ENCODE measurements at regions not wholly inside any gene's neighbourhood (a gene's known extent, or its start where the extent isn't known, plus 50 kb on each side); places are given as distances from the start of the nearest gene placed in this dataset.

- DNase-seq (ENCODE audit: low read depth, low spot score), result no peak
- no peak overlapping the region for H3K27ac ChIP-seq (ENCODE audit: low read length)
- intact Hi-C loops (cut with micrococcal nuclease; ENCODE audit: unreplicated experiment) (no loop called here), in situ Hi-C loops (cut with HindIII; ENCODE audit: low pct_unique_long_range_greater_than_20kb, low sequenced_read_pairs) (no loop called here)
- TF ChIP-seq SIN3A (IDR thresholded peaks at IDR 0.05; ENCODE audit: borderline replicate concordance, insufficient read depth, low read depth, low read length) (no peak), REST (IDR thresholded peaks at IDR 0.05; ENCODE audit: insufficient read depth in 1 of 2, low read depth in 2 of 2, low read length in 1 of 2) (no peak), POLR2AphosphoS5 (IDR thresholded peaks at IDR 0.05; ENCODE audit: low read depth, low read length) (no peak)
- no peaks in the 10 kb centered on the region for H3K27me3 ChIP-seq (ENCODE audit: control insufficient read depth, insufficient read depth, low read length)
- no peaks in the 10 kb centered on the region for H3K4me1 ChIP-seq (ENCODE audit: control insufficient read depth, insufficient read depth, low read length)
- POLR2A ChIA-PET, result no interaction called here
- CTCF ChIA-PET, result no interaction called here
- no peaks in the 10 kb centered on the region for H3K36me3 ChIP-seq (ENCODE audit: control insufficient read depth, insufficient read depth, low read length)
- no peak for ATAC-seq
- no peak overlapping the region for H3K4me3 ChIP-seq (ENCODE audit: low read depth in 2 of 2, low read length in 2 of 2)
- no TSS peak for BruUV-seq (replicated peaks)
- no peaks in the 10 kb centered on the region for H3K9me3 ChIP-seq (ENCODE audit: control insufficient read depth, insufficient read depth, low read depth, low read length)
These were observed 60.7 kb upstream of the SIAH1 start for GRCh38 chr16:48445782-48446533.

- ChIA-PET CTCF (interaction anchor here (0.7 kb wide), 1 partner anchor 81 kb away, joined by 3 read pairs; no protein-coding TSS in a partner anchor), POLR2A (no interaction called here)
- no peaks in the 10 kb centered on the region for H3K4me1 ChIP-seq (ENCODE audit: control insufficient read depth, insufficient read depth, low read length)
- H3K27ac ChIP-seq (ENCODE audit: low read length), result no peak overlapping the region
- peak; percentile 55 for DNase-seq (ENCODE audit: low read depth, low spot score)
- H3K4me3 ChIP-seq (ENCODE audit: low read depth in 2 of 2, low read length in 2 of 2), result no peak overlapping the region
- no peaks in the 10 kb centered on the region for H3K9me3 ChIP-seq (ENCODE audit: control insufficient read depth, insufficient read depth, low read depth, low read length)
- ATAC-seq, result peak; percentile 53; the same call in 1 of the 2 replicates
- TF ChIP-seq TCF7L2 (IDR thresholded peaks at IDR 0.05; ENCODE audit: low read depth, low read length), result no peak
- no peak for TF ChIP-seq POLR2AphosphoS5 (IDR thresholded peaks at IDR 0.05; ENCODE audit: low read depth, low read length)
- TF ChIP-seq REST (IDR thresholded peaks at IDR 0.05; ENCODE audit: insufficient read depth in 1 of 2, low read depth in 2 of 2, low read length in 1 of 2), result no peak
- TF ChIP-seq SIN3A (IDR thresholded peaks at IDR 0.05; ENCODE audit: borderline replicate concordance, insufficient read depth, low read depth, low read length), result no peak
- no peak for TF ChIP-seq CTCF (IDR thresholded peaks at IDR 0.05)
- intact Hi-C loops (cut with micrococcal nuclease; ENCODE audit: unreplicated experiment) (no loop called here), in situ Hi-C loops (cut with HindIII; ENCODE audit: low pct_unique_long_range_greater_than_20kb, low sequenced_read_pairs) (no loop called here)
- no peaks in the 10 kb centered on the region for H3K27me3 ChIP-seq (ENCODE audit: control insufficient read depth, insufficient read depth, low read length)
- H3K36me3 ChIP-seq (ENCODE audit: control insufficient read depth, insufficient read depth, low read length), result no peaks in the 10 kb centered on the region
- no TSS peak for BruUV-seq (replicated peaks)
These were observed 59.4 kb upstream of the SIAH1 start for GRCh38 chr16:48444574-48444973.

All from Panc1 (cell line).